ENCODE measurements at regions not wholly inside any gene's neighbourhood (a gene's known extent, or its start where the extent isn't known, plus 50 kb on each side); places are given as distances from the start of the nearest gene placed in this dataset.

GRCh38 chr9:89748831-89749499 lies 144.2 kb downstream of the GADD45G start:
- peak; percentile 54 for DNase-seq

- no peak for DNase-seq
These were observed 144.8 kb downstream of the GADD45G start for GRCh38 chr9:89749500-89750116.

GRCh38 chr9:89750117-89750791 lies 145.4 kb downstream of the GADD45G start:
- DNase-seq: peak; percentile 74

- DNase-seq: no peak
These were observed 146.4 kb downstream of the GADD45G start for GRCh38 chr9:89751079-89751825.

GRCh38 chr9:89752154-89752553 lies 147.3 kb downstream of the GADD45G start:
- no peak for DNase-seq

GRCh38 chr9:89753472-89754055 lies 148.8 kb downstream of the GADD45G start:
- DNase-seq: no peak

- no peak for DNase-seq
These were observed 149.4 kb downstream of the GADD45G start for GRCh38 chr9:89754193-89754592.

GRCh38 chr9:89755821-89756220 lies 151.0 kb downstream of the GADD45G start:
- DNase-seq: no peak

- DNase-seq: no peak
These were observed 152.2 kb downstream of the GADD45G start for GRCh38 chr9:89756891-89757537.

- no peak for DNase-seq
These were observed 153.1 kb downstream of the GADD45G start for GRCh38 chr9:89757776-89758528.

- no peak for DNase-seq
These were observed 154.8 kb downstream of the GADD45G start for GRCh38 chr9:89759572-89759971.

GRCh38 chr9:89760123-89760522 lies 155.3 kb downstream of the GADD45G start:
- DNase-seq: no peak

GRCh38 chr9:89764217-89764616 lies 159.4 kb downstream of the GADD45G start:
- no peak for DNase-seq

- no peak for DNase-seq
These were observed 160.6 kb downstream of the GADD45G start for GRCh38 chr9:89765211-89765946.

- DNase-seq: no peak
These were observed 162.2 kb downstream of the GADD45G start for GRCh38 chr9:89766991-89767390.

- no peak for DNase-seq
These were observed 163.2 kb downstream of the GADD45G start for GRCh38 chr9:89768051-89768450.

- DNase-seq: no peak
These were observed 163.8 kb downstream of the GADD45G start for GRCh38 chr9:89768650-89769071.

- no peak for DNase-seq
These were observed 165.8 kb downstream of the GADD45G start for GRCh38 chr9:89770531-89771174.

GRCh38 chr9:89771205-89771604 lies 166.4 kb downstream of the GADD45G start:
- no peak for DNase-seq

- no peak for DNase-seq
These were observed 168.4 kb downstream of the GADD45G start for GRCh38 chr9:89773170-89773569.
